SK-N-SH (cell line): ENCODE measurements at regions not wholly inside any gene's neighbourhood (a gene's known extent, or its start where the extent isn't known, plus 50 kb on each side); places are given as distances from the start of the nearest gene placed in this dataset.

Source experiments
- REST ChIP-seq: IDR thresholded peaks from 2 replicates; pipeline ENCODE4 v1.6.1; 2012; ENCODE audit warnings: mild to moderate bottlenecking, low read depth, low read length, moderate library complexity
- TAF1 ChIP-seq: IDR thresholded peaks from 2 replicates; pipeline ENCODE4 v1.6.1; 2012; ENCODE audit warnings: low read depth, mild to moderate bottlenecking, low read length, moderate library complexity, borderline replicate concordance
- TF ChIP-seq, protein P1 (sequence below): fragments of 200-600 bp; sonication (generic); IDR thresholded peaks from 2 replicates; pipeline ENCODE4 v1.6.1; 2017; ENCODE audit warnings: antibody characterized with exemption, mild to moderate bottlenecking, moderate library complexity

- TF ChIP-seq, protein P1, sequence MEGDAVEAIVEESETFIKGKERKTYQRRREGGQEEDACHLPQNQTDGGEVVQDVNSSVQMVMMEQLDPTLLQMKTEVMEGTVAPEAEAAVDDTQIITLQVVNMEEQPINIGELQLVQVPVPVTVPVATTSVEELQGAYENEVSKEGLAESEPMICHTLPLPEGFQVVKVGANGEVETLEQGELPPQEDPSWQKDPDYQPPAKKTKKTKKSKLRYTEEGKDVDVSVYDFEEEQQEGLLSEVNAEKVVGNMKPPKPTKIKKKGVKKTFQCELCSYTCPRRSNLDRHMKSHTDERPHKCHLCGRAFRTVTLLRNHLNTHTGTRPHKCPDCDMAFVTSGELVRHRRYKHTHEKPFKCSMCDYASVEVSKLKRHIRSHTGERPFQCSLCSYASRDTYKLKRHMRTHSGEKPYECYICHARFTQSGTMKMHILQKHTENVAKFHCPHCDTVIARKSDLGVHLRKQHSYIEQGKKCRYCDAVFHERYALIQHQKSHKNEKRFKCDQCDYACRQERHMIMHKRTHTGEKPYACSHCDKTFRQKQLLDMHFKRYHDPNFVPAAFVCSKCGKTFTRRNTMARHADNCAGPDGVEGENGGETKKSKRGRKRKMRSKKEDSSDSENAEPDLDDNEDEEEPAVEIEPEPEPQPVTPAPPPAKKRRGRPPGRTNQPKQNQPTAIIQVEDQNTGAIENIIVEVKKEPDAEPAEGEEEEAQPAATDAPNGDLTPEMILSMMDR = no peak
- TF ChIP-seq TAF1 = no peak
- no peak for TF ChIP-seq REST
Measured at GRCh38 chr13:79939689-79940088, 401.2 kb downstream of the SPRY2 start.
